PFSK-1 (cell line): ENCODE measurements at regions not wholly inside any gene's neighbourhood (a gene's known extent, or its start where the extent isn't known, plus 50 kb on each side); places are given as distances from the start of the nearest gene placed in this dataset.

ENCODE experiments used
- FOXP2 ChIP-seq: optimal IDR thresholded peaks from 2 replicates; pipeline ENCODE3; 2011; ENCODE audit warnings: borderline replicate concordance, control low read depth, inconsistent platforms; ENCODE audit not compliant: insufficient read depth; ENCODE audit errors: extremely low read length, extremely low read depth
- POLR2AphosphoS5 ChIP-seq: IDR thresholded peaks from 2 replicates; pipeline ENCODE4 v1.6.1; 2012; ENCODE audit warnings: low read depth, mild to moderate bottlenecking, control low read depth, low read length, moderate library complexity
- REST ChIP-seq, 2 experiments: IDR thresholded peaks; 2 replicates each; pipeline versions ENCODE4 v1.6.1 to v1.8.0; 2011 to 2012; ENCODE audit warnings: low read depth in 2 of 2, low read length in 2 of 2, control low read depth in 1 of 2, inconsistent platforms in 1 of 2, mild to moderate bottlenecking in 1 of 2, moderate library complexity in 1 of 2; ENCODE audit not compliant: insufficient read depth in 1 of 2
- SIN3A ChIP-seq: IDR thresholded peaks from 2 replicates; pipeline ENCODE4 v1.6.1; 2012; ENCODE audit warnings: mild to moderate bottlenecking, low read length, moderate library complexity, borderline replicate concordance; ENCODE audit not compliant: insufficient read depth
- TAF1 ChIP-seq: IDR thresholded peaks from 2 replicates; pipeline ENCODE4 v1.6.1; 2012; ENCODE audit warnings: low read length, control low read depth, borderline replicate concordance; ENCODE audit not compliant: insufficient read depth

GRCh38 chr6:137610702-137611101, 116.5 kb upstream of the OLIG3 start:
- TF ChIP-seq REST (IDR thresholded peaks at IDR 0.05; ENCODE audit: insufficient read depth in 1 of 2, low read depth in 2 of 2, low read length in 2 of 2) (no peak), POLR2AphosphoS5 (no peak), SIN3A (no peak), TAF1 (no peak), FOXP2 (no peak)
